HG03457 (cell line): ENCODE measurements at regions not wholly inside any gene's neighbourhood (a gene's known extent, or its start where the extent isn't known, plus 50 kb on each side); places are given as distances from the start of the nearest gene placed in this dataset.
"Not testable (repeated sequence)": the region's sequence is repeated elsewhere in the genome, so short reads cannot be mapped to it uniquely, and the experiment has no call there.

Experiments used
- ATAC-seq: cut with Tn5 transposase; IDR thresholded peaks from one replicate; pipeline ENCODE4 v1.9.1; 2021; ENCODE audit warnings: moderate number of reproducible peaks; ENCODE audit not compliant: unreplicated experiment

DNA sequence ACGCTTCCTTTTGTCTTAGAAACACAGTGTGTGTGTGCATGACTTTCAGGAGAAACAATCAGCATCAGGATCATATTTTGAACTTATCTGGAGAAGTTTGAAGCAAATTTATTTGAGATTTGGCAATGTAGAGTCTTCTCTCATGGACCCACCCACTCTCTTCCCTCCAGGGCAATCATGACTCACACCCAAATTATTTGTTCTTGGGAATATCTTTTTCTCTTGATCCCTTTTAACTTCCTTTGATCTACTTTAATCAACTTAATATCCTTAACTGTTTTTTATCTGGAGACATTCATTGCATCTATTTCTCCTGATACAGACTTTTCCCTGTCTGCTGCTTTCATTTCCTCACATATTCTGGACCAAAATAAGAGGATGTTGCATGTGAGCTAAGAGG lies 1174.3 kb downstream of the GATA3 start:
- no peak for ATAC-seq

- ATAC-seq = no peak
Observed at GRCh38 chr10:9229702-9230244, 1175.3 kb downstream of the GATA3 start.

- no peak for ATAC-seq
Observed at GRCh38 chr10:9230625-9231024, 1176.1 kb downstream of the GATA3 start.

GRCh38 chr10:9234191-9234590 lies 1179.7 kb downstream of the GATA3 start:
- no peak for ATAC-seq

- no peak for ATAC-seq
Observed at GRCh38 chr10:9238041-9238440, 1183.6 kb downstream of the GATA3 start.

GRCh38 chr10:9239298-9239697 lies 1184.8 kb downstream of the GATA3 start:
- no peak for ATAC-seq

DNA sequence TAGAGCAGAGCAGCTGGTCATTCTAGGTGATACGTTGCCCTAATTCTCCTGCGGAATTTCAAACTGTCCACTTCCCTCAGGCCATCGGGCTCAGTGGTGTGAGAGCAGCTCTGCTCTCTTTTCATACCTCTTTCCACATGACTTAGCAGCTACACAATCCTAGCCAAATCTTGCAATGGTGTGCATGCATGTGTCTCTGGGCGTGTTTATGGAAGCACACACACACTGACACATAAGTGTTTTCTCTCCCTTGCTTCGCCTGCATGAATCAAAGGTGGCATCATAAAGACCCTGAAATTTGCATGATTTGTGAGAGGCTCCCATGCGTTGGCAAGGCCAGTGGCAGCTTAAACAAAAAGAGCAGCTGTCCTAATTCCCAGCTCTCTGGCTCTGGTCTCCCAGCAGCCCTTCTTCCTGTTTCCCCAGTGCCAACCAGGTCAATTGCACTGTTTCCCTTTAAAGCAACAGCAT lies 1189.5 kb downstream of the GATA3 start:
- ATAC-seq = no peak

- ATAC-seq = no peak
Observed at GRCh38 chr10:9244864-9245263, 1190.4 kb downstream of the GATA3 start.

GRCh38 chr10:9253121-9253520 lies 1198.6 kb downstream of the GATA3 start:
- no peak for ATAC-seq

DNA sequence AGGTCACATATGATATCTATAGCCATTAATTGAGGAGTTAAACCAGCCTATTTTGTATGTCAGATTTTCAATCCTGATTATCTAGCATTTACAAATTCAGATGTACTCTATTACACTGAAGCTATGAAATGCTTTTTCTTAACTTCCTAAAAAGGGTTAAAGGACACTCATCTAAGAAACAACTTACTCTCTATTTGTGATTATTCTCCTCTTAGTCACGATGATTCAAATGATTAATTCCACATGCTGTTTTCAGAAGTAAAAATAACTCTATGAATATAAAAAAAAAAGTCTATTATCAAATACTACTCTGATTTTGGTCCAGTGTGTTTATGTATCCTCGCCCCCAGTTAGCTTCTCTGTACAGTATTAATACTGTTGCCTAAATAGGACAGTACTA lies 1199.9 kb downstream of the GATA3 start:
- no peak for ATAC-seq

GRCh38 chr10:9260690-9261089 lies 1206.2 kb downstream of the GATA3 start:
- no peak for ATAC-seq

GRCh38 chr10:9262770-9263169 lies 1208.3 kb downstream of the GATA3 start:
- no peak for ATAC-seq

GRCh38 chr10:9268176-9268575 lies 1213.7 kb downstream of the GATA3 start:
- ATAC-seq = no peak

DNA sequence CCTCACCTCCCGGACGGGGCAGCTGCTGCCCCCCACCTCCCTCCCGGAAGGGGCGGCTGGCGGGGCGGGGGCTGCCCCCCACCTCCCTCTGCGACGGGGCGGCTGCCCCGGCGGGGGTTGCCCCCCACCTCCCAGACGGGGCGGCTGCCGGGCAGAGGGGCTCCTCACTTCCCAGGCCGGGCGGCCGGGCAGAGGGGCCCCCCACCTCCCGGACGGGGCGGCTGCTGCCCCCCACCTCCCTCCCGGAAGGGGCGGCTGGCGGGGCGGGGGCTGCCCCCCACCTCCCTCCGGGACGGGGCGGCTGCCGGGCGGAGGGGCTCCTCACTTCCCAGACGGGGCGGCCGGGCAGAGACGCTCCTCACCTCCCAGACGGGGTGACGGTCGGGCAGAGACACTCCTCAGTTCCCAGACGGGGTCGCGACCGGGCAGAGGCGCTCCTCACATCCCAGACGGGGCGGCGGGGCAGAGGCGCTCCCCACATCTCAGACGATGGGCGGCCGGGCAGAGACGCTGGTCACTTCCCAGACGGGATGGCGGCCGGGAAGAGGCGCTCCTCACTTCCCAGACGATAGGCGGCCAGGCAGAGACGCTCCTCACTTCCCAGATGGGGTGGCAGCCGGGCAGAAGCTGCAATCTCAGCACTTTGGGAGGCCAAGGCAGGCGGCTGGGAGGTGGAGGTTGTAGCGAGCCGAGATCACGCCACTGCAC lies 1218.8 kb downstream of the GATA3 start:
- not testable (repeated sequence) for ATAC-seq

GRCh38 chr10:9274206-9274755 lies 1219.8 kb downstream of the GATA3 start:
- no peak for ATAC-seq

GRCh38 chr10:9275861-9276260 lies 1221.4 kb downstream of the GATA3 start:
- no peak for ATAC-seq

GRCh38 chr10:9285690-9286089 lies 1231.2 kb downstream of the GATA3 start:
- no peak for ATAC-seq

GRCh38 chr10:9289811-9290210 lies 1235.3 kb downstream of the GATA3 start:
- no peak for ATAC-seq

DNA sequence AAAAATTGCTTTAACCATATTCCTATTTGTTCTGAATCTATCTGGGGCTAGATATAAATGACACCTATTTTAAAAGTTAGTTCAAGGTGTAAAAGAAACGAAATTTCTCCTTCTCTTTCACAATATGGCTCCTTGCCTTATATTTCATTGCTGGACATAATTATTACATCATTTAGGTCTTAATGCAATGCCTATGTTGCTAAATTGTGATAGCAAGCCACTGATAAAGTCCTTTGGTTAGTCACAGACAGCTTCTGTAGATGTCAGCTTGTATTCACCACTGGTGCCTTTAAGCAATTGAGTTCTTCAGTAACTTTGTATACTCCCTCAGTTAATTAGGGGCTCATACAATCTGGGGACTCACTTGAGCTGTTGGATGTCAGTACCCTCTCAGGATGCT lies 1236.6 kb downstream of the GATA3 start:
- ATAC-seq = no peak

DNA sequence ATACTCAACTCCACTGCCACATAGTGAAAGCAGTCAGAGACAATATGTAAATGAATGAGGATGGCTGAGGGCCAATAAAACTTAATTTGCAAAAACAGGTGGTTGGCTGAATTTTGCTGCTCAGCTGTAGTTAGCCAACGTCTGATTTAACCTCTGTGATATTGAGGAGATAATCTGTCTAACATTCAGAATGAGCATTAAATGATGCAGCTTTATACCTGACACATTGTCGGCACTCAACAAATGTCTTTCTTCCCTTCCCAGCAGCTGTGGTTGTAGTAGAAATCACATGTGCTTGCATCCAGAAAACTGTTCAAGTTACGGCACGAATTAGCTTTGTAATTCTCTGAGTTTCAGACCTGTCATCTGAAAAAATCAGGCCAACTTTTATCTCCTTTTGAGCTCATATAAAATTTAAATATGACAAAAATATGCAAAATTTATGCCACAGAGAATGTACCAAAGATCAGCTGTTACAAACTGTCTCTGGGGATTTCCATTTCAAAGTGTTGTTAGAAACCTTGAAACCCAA lies 1239.7 kb downstream of the GATA3 start:
- no peak for ATAC-seq

GRCh38 chr10:9294865-9295264 lies 1240.4 kb downstream of the GATA3 start:
- peak; percentile 90 for ATAC-seq

DNA sequence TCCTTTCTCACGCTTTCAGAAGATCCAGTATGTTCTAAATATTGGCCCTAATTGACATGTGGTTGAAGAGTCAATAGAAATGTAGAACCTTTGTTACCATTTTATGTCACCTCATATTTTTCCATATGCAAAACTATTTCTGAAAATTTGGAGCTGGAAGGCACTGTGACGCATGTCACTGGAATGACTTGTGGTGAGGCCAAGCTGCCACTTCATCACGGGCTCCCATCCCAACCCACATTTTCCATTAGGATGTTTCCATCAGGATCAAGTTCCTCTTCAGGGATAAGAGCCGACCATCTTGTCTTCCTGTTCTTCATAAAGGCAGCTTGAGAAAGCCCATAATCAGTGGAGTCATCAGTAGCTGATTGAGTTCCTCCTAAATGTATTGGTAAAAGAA lies 1241.7 kb downstream of the GATA3 start:
- ATAC-seq = no peak
